C4-2B (cell line): ENCODE measurements at regions not wholly inside any gene's neighbourhood (a gene's known extent, or its start where the extent isn't known, plus 50 kb on each side); places are given as distances from the start of the nearest gene placed in this dataset.

ENCODE experiments used
- ZFX ChIP-seq: fragments of 450-650 bp; IDR thresholded peaks from 2 replicates; pipeline ENCODE4 v1.6.1; 2017
- TF ChIP-seq, protein P1 (sequence below): fragments of 450-650 bp; conservative IDR thresholded peaks from 2 replicates; pipeline ENCODE4 v1.5.1; 2017; ENCODE audit warnings: mild to moderate bottlenecking

DNA sequence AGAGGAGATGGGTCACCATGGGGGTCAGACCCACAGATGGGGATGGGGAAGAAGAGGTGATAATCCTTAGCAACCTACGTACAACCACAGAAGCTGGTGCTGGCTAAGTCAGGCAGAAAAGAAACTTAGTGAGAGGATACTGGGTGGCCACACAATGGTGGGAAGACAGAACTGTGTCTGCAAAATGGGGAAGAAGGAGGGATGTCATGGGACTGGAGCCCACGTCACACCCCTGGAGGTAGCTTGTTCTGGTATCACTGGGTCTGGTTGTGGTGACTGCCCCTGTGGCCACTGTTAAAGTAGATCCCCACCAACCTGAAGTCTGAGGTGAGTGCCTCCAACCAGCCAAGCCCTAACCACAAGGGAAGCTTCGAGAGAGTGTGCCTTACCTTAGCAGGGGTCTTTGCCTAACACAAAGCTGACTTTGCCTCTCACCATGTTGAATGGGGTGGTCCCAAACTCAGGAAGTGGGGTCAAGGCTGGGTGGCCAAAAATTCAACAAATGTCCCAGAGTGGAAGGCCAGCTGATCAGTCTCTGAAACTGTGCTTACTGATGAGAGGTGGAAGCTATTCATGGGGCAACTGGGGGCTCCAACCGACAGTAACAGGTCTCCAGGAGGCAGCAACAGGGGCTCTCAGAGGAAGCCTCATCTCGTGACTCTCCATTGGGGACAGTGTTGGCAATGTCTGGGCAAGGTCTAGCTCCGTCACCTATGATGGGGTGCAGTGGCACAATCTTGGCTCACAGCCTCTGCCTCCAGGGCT is 64.8 kb upstream of the SLC1A4 start:
- TF ChIP-seq, protein P1, sequence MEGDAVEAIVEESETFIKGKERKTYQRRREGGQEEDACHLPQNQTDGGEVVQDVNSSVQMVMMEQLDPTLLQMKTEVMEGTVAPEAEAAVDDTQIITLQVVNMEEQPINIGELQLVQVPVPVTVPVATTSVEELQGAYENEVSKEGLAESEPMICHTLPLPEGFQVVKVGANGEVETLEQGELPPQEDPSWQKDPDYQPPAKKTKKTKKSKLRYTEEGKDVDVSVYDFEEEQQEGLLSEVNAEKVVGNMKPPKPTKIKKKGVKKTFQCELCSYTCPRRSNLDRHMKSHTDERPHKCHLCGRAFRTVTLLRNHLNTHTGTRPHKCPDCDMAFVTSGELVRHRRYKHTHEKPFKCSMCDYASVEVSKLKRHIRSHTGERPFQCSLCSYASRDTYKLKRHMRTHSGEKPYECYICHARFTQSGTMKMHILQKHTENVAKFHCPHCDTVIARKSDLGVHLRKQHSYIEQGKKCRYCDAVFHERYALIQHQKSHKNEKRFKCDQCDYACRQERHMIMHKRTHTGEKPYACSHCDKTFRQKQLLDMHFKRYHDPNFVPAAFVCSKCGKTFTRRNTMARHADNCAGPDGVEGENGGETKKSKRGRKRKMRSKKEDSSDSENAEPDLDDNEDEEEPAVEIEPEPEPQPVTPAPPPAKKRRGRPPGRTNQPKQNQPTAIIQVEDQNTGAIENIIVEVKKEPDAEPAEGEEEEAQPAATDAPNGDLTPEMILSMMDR: no peak
- no peak for TF ChIP-seq ZFX
